HG03280 (cell line): ENCODE measurements at regions not wholly inside any gene's neighbourhood (a gene's known extent, or its start where the extent isn't known, plus 50 kb on each side); places are given as distances from the start of the nearest gene placed in this dataset.
"Not testable (repeated sequence)": the region's sequence is repeated elsewhere in the genome, so short reads cannot be mapped to it uniquely, and the experiment has no call there.

ENCODE experiments used
- ATAC-seq: cut with Tn5 transposase; IDR thresholded peaks from one replicate; pipeline ENCODE4 v1.9.1; 2021; ENCODE audit warnings: mild to moderate bottlenecking, moderate library complexity; ENCODE audit not compliant: unreplicated experiment

GRCh38 chr15:98315971-98316370 is 332.4 kb upstream of the IGF1R start:
- no peak for ATAC-seq

DNA sequence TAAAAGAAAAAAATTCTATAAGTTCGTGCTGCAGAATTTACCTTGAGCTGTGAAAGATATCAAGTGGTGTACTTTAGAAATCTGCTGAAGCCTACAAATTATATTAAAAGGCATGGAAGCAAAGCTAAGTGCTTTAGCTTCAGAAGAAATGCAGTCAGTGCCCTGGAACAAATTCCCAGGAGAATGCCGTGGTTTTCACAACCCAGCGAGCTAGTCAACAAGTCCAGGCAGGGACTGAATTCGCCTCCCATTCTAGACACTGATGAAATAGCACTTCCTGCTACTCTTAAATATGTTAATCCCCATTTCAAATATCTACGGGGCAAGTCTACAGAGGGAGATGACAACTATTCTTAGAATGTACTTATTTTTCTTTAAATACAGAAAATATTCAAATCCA is 326.4 kb upstream of the IGF1R start:
- ATAC-seq: no peak

GRCh38 chr15:98322581-98322980 is 325.8 kb upstream of the IGF1R start:
- ATAC-seq: no peak

GRCh38 chr15:98324341-98324970 is 323.9 kb upstream of the IGF1R start:
- ATAC-seq: no peak

DNA sequence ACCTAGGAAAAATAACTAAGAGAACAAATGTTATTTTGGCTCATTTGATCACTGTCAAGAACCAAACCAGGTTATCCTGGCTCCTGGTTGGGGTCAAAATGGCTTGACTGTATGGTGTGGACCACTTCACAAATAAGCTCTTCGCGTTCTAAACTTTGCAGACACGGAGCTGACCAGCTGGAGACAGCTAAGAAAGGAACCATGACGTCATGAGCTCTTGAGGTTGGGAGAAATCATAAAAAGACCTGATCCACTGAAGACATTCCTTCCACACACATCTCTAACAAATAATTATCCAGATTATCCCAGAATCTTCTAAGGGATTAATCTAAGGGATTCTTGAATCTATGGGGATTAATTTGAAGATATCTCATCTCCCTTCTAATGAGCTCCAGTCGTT is 321.5 kb upstream of the IGF1R start:
- no peak for ATAC-seq

DNA sequence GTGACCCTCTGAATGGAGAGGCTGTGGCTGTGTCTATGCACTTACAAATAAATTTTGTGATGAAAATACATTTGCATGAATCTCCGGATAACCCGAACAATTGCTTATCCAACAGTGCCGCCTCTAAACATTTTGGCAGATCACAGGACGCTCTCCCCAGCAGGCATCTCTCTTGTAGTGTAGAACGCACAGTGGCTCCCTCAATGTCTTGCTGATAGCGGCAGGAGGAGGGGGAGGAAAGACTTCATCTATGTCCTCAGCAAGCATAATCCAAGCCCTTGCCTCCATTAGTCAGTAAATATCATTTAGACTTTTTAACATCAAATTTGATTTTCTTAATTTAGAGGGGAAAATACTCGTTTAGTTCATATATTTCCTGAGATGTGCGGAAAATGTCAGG is 318.1 kb upstream of the IGF1R start:
- ATAC-seq: no peak

GRCh38 chr15:98330692-98331435 is 317.5 kb upstream of the IGF1R start:
- ATAC-seq: no peak

GRCh38 chr15:98331676-98332075 is 316.7 kb upstream of the IGF1R start:
- ATAC-seq: no peak

DNA sequence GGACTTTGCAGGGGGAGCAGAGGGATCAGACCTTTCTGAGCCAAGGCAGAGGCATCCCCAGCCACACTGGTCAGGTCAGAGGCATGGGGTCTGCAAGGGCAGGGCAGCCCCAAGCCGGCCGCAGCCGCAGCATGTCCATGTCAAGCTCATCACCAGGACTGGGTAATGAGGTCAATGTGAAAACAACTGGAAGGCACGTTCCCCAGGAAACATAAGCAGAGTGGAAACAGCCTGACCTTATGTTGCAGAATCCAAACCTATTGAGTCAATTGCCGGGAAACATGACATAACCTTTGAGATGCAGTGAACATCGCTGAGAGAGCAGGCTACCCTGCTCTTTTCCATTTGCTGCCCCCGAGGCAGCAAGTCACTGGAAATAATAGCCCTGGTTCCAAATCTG is 315.1 kb upstream of the IGF1R start:
- no peak for ATAC-seq

DNA sequence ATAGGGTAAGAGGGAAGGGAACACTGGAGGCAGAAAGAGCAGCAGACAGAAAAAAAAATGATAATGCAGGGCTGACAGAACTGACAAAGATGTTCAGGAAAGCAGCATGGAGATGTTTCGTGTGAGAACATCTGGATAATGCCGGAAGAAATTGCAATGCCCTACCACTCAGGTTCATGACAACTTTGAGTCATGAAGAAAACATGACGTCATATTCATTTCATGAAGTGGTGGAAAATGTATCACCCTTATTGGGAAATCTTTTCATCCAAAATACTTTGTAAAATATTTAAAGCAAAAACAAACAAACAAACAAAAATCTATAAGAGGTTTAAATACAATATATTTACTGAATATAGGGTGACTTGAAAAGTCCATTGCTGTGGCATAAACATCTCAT is 305.4 kb upstream of the IGF1R start:
- ATAC-seq: no peak

DNA sequence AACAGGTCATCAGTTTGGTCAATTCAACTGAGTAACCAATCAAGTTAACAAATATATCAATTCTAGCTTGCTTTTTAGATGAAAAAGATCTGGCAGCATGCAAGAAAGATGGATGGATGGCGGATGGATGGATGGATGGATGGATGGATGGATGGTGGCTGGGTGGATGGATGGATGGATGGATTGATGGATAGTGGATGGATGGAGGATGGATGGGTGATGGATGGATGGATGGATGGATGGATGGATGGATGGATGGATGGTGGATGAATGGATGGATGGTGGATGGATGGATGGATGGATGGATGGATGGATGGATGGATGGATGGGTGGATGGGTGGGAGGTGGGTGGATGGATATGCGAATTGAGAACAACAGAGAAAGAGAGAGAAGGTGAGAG is 303.7 kb upstream of the IGF1R start:
- no peak for ATAC-seq

DNA sequence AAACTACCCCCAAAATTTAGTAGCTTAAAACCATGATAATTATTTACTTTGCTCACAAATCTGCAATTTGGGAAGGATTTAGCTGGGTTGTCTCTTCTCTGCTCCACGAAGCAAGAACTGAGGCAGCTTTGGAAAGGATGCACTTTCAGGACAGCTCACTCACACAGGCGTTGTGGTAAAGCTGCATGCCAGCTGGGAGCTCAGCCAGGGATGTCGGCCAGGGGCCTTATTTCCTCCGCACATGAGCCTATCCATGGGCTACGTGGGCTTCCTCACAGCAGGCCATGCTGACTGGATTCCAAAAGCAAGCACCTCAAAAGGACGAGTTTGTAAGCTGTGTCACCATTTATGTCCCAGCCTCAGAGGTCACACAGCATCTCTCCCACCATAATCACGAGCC is 301.3 kb upstream of the IGF1R start:
- ATAC-seq: no peak

GRCh38 chr15:98347866-98348265 is 300.5 kb upstream of the IGF1R start:
- no peak for ATAC-seq

- no peak for ATAC-seq
Measured at GRCh38 chr15:98350276-98350675, 298.1 kb upstream of the IGF1R start.

- ATAC-seq: not testable (repeated sequence)
Measured at GRCh38 chr15:98358274-98358673, 290.1 kb upstream of the IGF1R start.

- no peak for ATAC-seq
Measured at GRCh38 chr15:98358971-98359370, 289.4 kb upstream of the IGF1R start.

GRCh38 chr15:98363416-98363815 is 284.9 kb upstream of the IGF1R start:
- ATAC-seq: no peak

DNA sequence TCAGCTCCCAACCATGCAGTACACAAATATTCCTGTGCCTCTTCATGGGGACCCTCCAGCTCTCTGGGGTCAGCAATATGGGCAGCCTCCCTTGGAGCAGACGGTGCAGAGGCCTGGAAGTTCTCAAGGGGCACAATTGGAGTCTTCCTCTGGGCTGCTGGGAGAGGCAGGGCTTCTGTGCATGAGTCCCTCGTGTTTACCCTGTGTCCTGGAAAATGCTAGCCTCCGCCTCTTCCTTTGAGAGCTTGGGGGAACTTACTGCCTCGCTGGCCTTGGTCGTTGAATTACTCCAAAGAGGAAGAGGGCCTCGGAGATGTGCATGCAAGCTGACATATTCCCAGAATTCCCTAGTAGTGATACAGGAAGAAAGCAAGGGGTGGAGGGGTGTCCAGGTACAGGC is 284.4 kb upstream of the IGF1R start:
- no peak for ATAC-seq

DNA sequence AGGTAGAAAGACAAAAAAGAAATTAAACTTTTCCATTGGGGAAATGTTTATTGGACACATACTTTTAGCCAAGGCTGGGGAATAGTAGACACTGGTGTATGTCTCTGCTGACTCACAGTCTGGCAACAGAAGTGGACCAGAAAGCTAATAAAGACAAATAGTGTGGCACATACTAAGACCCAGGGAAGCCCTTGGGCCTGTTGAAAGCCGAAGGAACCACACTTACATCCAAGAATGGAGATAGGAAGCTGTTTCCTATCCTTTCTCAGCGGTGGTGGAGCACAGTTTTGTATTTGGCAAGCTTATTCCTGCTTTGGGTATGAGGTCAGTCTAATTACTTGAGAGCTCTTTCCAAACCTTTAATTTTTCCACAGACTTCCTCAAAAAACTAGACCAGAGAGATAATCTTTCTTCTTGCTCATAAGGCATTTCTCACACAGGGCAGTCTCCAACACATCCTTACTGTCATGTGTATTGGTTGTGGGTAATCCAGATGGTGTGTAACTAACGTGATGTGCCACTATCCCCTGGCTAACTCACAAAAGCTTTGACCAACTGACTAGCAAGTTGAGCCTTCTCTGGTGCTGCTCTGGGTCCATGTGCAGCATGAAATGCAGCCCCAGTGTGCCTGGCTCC is 279.1 kb upstream of the IGF1R start:
- ATAC-seq: no peak

- ATAC-seq: no peak
Measured at GRCh38 chr15:98375513-98376340, 272.6 kb upstream of the IGF1R start.

DNA sequence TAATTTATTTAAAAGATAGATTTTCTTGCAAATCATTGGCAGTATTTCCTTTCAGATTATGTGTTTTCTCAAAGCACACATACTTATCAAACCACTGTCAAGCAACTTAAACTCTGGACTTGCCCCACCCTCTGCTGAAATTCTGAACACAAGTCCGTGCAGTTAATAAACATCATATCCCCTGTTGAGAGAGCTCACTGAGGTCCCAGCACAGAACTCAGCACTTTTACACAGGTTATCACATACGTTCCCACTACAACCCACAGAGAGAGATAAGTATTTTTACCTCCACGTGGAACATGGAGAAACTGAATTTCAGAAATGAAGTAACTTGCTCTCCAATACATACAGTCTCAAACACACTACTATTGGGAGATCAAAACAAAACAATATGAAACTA is 267.6 kb upstream of the IGF1R start:
- ATAC-seq: no peak
